C1 segment of cervical spinal cord (tissue), 14 donors: ENCODE measurements at regions not wholly inside any gene's neighbourhood (a gene's known extent, or its start where the extent isn't known, plus 50 kb on each side); places are given as distances from the start of the nearest gene placed in this dataset.
"Not testable (repeated sequence)": the region's sequence is repeated elsewhere in the genome, so short reads cannot be mapped to it uniquely, and the experiment has no call there.

Source experiments
- DNase-seq, 14 donors: peaks; one replicate each; lab custom pipeline; 2025; lab: John Stamatoyannopoulos, UW

DNA sequence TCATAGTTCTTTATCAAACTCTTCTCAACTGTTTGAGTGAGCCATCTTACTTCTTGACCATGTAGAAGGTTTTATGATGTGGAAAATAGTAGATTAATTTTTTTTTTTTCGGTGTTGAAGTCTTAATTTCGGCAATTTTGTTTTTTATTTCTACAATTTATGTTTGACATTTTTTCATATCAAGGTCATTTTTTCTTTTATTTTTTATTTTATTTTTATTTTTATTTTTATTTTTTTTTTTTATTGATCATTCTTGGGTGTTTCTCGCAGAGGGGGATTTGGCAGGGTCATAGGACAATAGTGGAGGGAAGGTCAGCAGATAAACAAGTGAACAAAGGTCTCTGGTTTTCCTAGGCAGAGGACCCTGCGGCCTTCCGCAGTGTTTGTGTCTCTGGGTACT lies 203.8 kb upstream of the CBLB start:
- DNase-seq, result not testable (repeated sequence)

- DNase-seq, result not testable (repeated sequence)
These were observed 205.0 kb upstream of the CBLB start for GRCh38 chr3:106073806-106074205.

GRCh38 chr3:106075731-106076130 lies 206.9 kb upstream of the CBLB start:
- DNase-seq, result not testable (repeated sequence)

- DNase-seq, result no peak
These were observed 209.8 kb upstream of the CBLB start for GRCh38 chr3:106078635-106079034.

DNA sequence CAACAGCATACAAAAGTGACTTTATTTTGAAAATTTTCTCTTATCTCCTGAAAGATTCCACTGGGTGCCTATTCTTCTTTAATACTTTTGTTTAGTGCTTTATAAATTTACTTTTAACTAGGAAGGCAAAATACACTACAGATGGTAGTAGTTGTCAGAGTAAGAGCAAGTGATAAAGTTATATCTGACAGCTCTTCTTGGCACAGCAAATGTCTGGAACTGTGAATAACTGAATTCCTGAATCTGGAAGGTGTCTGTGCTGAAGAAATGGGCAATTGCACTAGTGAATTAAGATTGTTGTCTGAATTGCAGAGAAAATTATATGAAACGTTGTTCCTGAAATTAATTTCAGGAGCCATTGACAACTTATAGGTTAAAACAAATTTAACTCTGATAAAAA lies 213.8 kb upstream of the CBLB start:
- no peak for DNase-seq

DNA sequence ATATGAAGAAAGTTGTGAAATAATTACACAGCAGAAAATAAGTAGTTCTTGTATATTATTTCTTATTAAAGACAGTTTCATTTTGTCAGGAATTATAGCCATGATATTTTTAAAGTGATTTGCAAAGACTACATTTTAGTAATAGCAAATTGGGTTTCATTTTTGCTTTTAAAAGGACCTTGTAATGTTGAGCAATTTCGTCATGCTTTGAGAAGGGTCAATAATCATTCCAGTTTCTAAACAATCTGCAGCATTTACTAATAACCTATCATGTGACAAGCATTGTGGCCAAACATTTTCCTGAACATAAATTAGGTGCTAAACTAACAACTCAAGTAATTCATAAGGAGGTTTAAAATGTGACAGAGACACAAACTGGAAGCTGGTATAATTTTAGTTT lies 214.4 kb upstream of the CBLB start:
- DNase-seq, result no peak

DNA sequence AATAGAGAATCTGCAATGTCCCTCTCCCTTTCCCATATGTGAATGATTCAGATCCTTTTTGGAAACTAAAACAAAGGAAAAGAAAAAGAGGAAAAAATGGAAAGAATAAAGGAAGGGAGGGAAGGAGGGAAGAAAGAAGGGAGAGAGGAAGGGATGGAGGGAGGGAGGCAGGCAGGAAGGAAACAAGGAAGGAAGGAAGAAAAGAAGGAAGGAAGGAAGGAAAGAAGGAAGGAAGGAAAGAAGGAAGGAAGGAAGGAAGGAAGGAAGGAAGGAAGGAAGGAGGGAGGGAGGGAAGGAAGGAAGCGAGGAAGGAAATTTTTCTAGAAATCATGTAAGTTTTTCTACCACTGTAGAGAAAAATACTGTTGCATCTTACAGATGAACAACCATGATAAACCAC lies 215.0 kb upstream of the CBLB start:
- no peak for DNase-seq

DNA sequence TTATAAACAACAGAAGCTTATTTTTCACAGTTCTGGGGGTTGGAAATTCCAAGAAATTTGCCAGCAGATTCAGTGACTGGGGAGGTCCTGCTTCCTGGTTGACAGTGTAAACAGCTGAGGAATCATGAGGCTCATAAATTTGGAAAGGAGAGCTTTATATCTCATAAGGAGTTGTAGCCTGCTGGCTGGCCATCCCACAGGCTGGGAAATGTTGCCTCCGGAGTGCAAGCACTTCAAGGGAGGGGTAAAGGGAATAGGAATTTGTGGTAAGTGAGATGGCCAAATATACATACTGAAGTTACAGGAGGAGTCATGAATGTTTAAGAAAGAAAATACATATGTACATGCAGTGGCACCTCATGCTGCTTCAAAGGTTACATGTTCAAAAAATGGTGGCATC lies 217.2 kb upstream of the CBLB start:
- DNase-seq, result no peak

- DNase-seq, result no peak
These were observed 217.8 kb upstream of the CBLB start for GRCh38 chr3:106086636-106087035.

DNA sequence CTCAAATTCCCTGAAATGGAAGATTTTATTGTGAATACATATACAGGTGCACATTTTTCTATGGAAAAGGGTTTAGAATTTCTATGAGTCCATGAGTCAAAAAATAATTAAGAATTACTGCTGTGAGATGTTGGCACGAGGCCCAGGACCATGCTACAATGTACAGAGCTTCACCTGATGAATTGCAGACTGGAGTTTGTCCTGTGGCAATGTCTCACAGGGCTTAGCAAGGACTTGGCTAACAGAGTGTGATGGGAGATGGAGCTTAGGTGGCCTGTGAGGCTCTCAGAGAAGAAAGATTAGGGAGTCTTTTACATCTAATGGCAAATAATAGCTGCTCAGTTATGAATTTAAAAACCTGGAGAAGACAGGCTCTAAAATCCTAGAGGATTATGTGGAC lies 219.5 kb upstream of the CBLB start:
- DNase-seq, result no peak

GRCh38 chr3:106088899-106089298 lies 220.1 kb upstream of the CBLB start:
- DNase-seq, result no peak

DNA sequence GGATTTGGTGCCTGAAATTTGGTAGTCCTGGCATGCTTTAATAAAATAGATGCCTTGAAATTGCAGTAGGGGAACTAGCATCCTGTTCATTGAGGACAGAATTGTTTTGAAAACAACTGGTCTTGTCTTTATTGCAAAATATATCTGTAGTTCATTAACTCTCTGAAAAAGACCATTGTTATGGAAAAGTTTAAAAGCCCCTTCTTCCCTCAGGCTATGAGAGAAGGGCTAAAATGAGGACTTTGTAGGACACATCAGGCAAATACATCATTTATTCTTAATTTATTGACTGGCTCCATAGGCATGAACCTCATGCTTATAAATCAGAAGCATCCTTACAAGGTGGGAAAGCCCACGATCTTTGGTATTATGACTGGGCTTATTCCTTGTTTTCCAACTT lies 221.0 kb upstream of the CBLB start:
- DNase-seq, result no peak

- DNase-seq, result no peak
These were observed 224.0 kb upstream of the CBLB start for GRCh38 chr3:106092792-106093191.

GRCh38 chr3:106093616-106094015 lies 224.8 kb upstream of the CBLB start:
- DNase-seq, result no peak

DNA sequence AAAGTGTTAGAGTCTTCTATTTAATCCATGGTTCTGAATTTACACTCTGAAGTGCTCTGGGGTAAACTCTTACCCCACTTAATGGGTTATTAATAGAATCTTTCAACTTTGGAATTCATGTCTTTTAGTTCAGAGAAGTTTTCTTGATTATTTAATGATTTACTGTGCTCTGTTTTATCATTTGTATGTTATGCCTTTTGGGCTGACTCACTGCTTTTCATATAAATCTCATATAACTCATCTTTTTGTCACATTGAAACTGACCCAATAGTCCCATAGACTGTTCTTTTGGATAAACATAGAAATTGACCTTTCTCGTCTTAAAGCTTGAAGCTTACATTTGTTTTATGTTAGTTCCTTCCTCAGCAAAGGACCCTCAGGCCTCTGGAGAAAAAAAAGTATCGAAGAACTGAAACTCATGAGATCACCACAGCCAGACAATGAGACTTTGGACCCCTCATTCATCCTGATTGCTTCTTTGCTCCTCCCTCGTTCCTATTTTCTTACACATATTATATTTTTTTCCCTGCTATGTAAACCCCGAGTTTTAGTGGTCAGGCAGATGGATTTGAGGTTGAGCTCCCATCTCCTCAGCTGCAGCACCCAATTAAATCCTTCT lies 229.1 kb upstream of the CBLB start:
- DNase-seq, result no peak

DNA sequence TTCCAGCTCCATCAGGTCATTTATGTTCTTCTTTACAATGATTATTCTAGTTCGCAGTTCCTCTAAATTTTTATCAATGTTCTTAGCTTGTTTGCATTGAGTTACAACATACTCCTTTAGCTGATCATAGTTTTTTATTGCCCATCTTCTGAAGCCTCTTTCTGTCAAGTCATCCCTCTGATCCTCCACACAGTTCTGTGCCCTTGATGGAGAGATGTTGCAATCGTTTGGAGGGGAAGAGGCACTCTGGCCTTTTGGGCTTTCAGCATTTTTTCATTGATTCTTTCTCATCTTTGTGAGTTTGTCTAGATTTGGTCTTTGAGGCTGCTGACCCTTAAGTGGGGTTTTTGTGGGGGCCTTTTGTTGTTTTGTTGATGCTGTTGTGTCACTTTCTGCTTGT lies 234.6 kb upstream of the CBLB start:
- no peak for DNase-seq

GRCh38 chr3:106104078-106104477 lies 235.3 kb upstream of the CBLB start:
- DNase-seq, result no peak

GRCh38 chr3:106108925-106109324 lies 240.1 kb upstream of the CBLB start:
- no peak for DNase-seq

GRCh38 chr3:106112561-106112960 lies 243.7 kb upstream of the CBLB start:
- not testable (repeated sequence) for DNase-seq

DNA sequence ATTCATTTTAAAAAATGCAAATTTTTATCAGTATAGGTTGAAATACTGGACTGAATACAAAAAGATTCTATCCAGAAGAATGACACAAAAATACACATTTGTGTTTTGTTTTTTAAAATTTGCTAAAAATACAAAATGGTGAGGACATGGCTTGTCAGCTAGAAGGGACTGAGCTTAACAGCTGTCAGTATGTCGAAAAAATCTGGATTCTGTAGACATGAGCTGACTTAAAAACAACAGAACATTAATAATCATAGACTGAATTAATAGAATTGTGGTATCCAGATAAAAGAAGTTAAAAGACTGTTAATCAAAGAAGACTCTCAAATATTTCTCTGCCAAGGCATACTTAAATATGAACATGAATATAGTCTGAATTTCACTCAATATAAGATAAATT lies 244.9 kb upstream of the CBLB start:
- no peak for DNase-seq

DNA sequence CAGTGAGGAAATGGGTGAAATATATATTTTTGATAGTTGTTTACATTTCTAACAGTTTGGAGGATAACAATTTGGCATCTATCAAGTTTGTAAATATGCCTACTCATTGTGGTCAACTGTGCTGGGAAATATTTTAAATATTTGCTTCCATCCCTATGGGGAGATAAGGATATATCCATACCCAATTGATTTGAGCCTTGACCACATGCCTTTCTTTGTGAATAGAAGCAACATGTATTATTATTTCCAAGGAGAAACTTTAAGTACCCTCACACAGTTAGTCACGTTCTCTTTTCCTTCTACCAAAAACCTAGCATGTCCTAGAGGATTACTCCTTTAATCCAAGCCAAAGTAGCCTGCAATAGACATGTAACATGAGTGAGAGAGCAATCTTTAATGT lies 245.4 kb upstream of the CBLB start:
- no peak for DNase-seq

DNA sequence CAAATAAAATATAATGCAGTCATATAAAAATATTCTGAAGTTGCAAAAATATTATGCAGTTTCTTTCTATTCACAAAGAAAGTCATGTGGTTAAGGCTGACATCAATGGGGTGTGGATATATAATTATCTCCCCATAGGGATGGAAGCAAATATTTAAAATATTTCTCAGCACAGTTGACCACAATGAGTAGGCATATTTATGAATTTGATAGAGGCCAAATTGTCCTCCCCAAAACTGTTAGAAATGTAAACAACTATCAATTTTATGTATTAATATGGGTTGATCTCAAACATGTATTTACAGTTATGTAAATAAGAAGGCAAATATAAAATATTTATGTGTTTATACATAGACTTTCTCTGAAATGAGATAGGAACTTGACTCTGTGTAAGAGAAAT lies 246.0 kb upstream of the CBLB start:
- DNase-seq, result no peak

DNA sequence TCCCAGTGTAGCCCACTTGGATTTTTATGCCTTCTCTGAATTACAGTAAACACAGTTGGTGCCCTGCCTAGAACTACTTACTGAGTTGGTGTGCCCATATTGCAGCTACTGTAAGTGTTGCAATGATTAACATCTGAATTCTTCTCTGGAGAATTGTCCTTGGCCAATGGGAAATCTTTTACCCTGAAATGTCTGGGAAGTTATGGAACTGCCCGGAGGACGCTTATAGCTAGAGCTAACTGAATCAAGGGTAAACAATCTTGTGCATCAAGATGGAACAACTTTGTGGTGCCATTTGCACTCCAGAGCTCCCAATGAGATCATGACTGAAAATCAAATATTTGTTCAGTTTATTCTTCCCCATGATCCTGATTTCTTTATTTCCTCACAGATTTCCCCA lies 246.7 kb upstream of the CBLB start:
- DNase-seq, result no peak

- DNase-seq, result no peak
These were observed 248.1 kb upstream of the CBLB start for GRCh38 chr3:106116733-106117489.
